IgD-negative memory B cell (primary cell): ENCODE measurements at regions not wholly inside any gene's neighbourhood (a gene's known extent, or its start where the extent isn't known, plus 50 kb on each side); places are given as distances from the start of the nearest gene placed in this dataset.

Experiments used
- H3K27ac Mint-ChIP-seq, 3 donors: one replicate each; pipeline ENCODE4 v1.8.0; 2020 to 2022; ENCODE audit warnings: mild to moderate bottlenecking in 3 of 3, mixed read lengths in 3 of 3, moderate library complexity in 1 of 3
- H3K27me3 Mint-ChIP-seq: one replicate; pipeline ENCODE4 v1.8.0; 2021; ENCODE audit warnings: mixed read lengths
- H3K36me3 Mint-ChIP-seq: one replicate; pipeline ENCODE4 v1.8.0; 2020; ENCODE audit warnings: mild to moderate bottlenecking, mixed read lengths
- H3K4me1 Mint-ChIP-seq, 3 donors: one replicate each; pipeline ENCODE4 v1.8.0; 2020 to 2022; ENCODE audit warnings: mixed read lengths in 3 of 3, mild to moderate bottlenecking in 1 of 3
- H3K4me3 Mint-ChIP-seq, 4 donors: one replicate each; pipeline ENCODE4 v1.8.0; 2020 to 2022; ENCODE audit warnings: mild to moderate bottlenecking in 4 of 4, mixed read lengths in 4 of 4, moderate library complexity in 3 of 4
- H3K9me3 Mint-ChIP-seq, 3 donors: one replicate each; pipeline ENCODE4 v1.8.0; 2020 to 2021; ENCODE audit warnings: mixed read lengths in 3 of 3, mild to moderate bottlenecking in 1 of 3

- Mint-ChIP-seq H3K27me3 (peaks cover 5% of the 10 kb centered on the region), H3K27ac (no peak overlapping the region), H3K36me3 (no peaks in the 10 kb centered on the region), H3K4me3 (no peak overlapping the region), H3K9me3 (no peaks in the 10 kb centered on the region), H3K4me1 (no peaks in the 10 kb centered on the region)
Observed at GRCh38 chr10:4775808-4776207, 50.2 kb upstream of the AKR1E2 start.

- H3K36me3 Mint-ChIP-seq, result no peaks in the 10 kb centered on the region
- H3K4me3 Mint-ChIP-seq, result no peak overlapping the region
- no peaks in the 10 kb centered on the region for H3K9me3 Mint-ChIP-seq
Observed at GRCh38 chr10:4772202-4772570, 53.8 kb upstream of the AKR1E2 start.

GRCh38 chr10:4771554-4772201, 54.3 kb upstream of the AKR1E2 start:
- Mint-ChIP-seq H3K27me3 (peaks cover 5% of the 10 kb centered on the region), H3K4me1 (no peaks in the 10 kb centered on the region), H3K4me3 (no peak overlapping the region), H3K9me3 (no peaks in the 10 kb centered on the region), H3K36me3 (no peaks in the 10 kb centered on the region), H3K27ac (no peak overlapping the region)

More at GRCh38 chr10:4772202-4772570, 53.8 kb upstream of the AKR1E2 start:
- peaks cover 5% of the 10 kb centered on the region for H3K27me3 Mint-ChIP-seq
- no peaks in the 10 kb centered on the region for H3K4me1 Mint-ChIP-seq
- no peak overlapping the region for H3K27ac Mint-ChIP-seq

- Mint-ChIP-seq H3K9me3 (no peaks in the 10 kb centered on the region), H3K4me3 (no peak overlapping the region), H3K27ac (no peak overlapping the region), H3K27me3 (peaks cover 5% of the 10 kb centered on the region), H3K36me3 (no peaks in the 10 kb centered on the region), H3K4me1 (no peaks in the 10 kb centered on the region)
Observed at GRCh38 chr10:4770801-4771553, 55.0 kb upstream of the AKR1E2 start.

- Mint-ChIP-seq H3K4me1 (no peaks in the 10 kb centered on the region), H3K36me3 (no peaks in the 10 kb centered on the region), H3K4me3 (no peak overlapping the region)
Observed at GRCh38 chr10:4768416-4768815, 57.6 kb upstream of the AKR1E2 start.

GRCh38 chr10:4767033-4767814, 58.8 kb upstream of the AKR1E2 start:
- H3K27me3 Mint-ChIP-seq, result peaks cover 8% of the 10 kb centered on the region
- H3K27ac Mint-ChIP-seq, result no peak overlapping the region
- H3K9me3 Mint-ChIP-seq, result no peaks in the 10 kb centered on the region
- H3K4me3 Mint-ChIP-seq, result no peak overlapping the region
- H3K4me1 Mint-ChIP-seq, result no peaks in the 10 kb centered on the region
- no peaks in the 10 kb centered on the region for H3K36me3 Mint-ChIP-seq

More at GRCh38 chr10:4768416-4768815, 57.6 kb upstream of the AKR1E2 start:
- Mint-ChIP-seq H3K9me3 (no peaks in the 10 kb centered on the region), H3K27ac (no peak overlapping the region), H3K27me3 (peaks cover 8% of the 10 kb centered on the region)

- no peaks in the 10 kb centered on the region for H3K9me3 Mint-ChIP-seq
- no peaks in the 10 kb centered on the region for H3K4me1 Mint-ChIP-seq
- H3K27ac Mint-ChIP-seq, result no peak overlapping the region
- H3K4me3 Mint-ChIP-seq, result no peak overlapping the region
- H3K36me3 Mint-ChIP-seq, result no peaks in the 10 kb centered on the region
- H3K27me3 Mint-ChIP-seq, result peaks cover 3% of the 10 kb centered on the region
Observed at GRCh38 chr10:4766454-4766853, 59.6 kb upstream of the AKR1E2 start.

GRCh38 chr10:4765428-4765827, 60.6 kb upstream of the AKR1E2 start:
- Mint-ChIP-seq H3K27ac (no peak overlapping the region), H3K27me3 (peaks cover 3% of the 10 kb centered on the region), H3K9me3 (no peaks in the 10 kb centered on the region), H3K4me1 (no peaks in the 10 kb centered on the region), H3K36me3 (no peaks in the 10 kb centered on the region), H3K4me3 (no peak overlapping the region)

GRCh38 chr10:4763960-4764428, 62.0 kb upstream of the AKR1E2 start:
- Mint-ChIP-seq H3K4me1 (no peaks in the 10 kb centered on the region), H3K9me3 (no peaks in the 10 kb centered on the region), H3K27ac (no peak overlapping the region), H3K27me3 (peaks cover 5% of the 10 kb centered on the region), H3K4me3 (no peak overlapping the region), H3K36me3 (no peaks in the 10 kb centered on the region)

GRCh38 chr10:4763513-4763912, 62.5 kb upstream of the AKR1E2 start:
- Mint-ChIP-seq H3K4me3 (peak overlapping the region in 1 of 4 donors; percentile 2), H3K36me3 (no peaks in the 10 kb centered on the region), H3K27me3 (peaks cover 5% of the 10 kb centered on the region), H3K9me3 (no peaks in the 10 kb centered on the region), H3K4me1 (no peaks in the 10 kb centered on the region), H3K27ac (no peak overlapping the region)

- Mint-ChIP-seq H3K36me3 (no peaks in the 10 kb centered on the region), H3K27ac (no peak overlapping the region), H3K9me3 (no peaks in the 10 kb centered on the region), H3K27me3 (peaks cover 3% of the 10 kb centered on the region), H3K4me3 (no peak overlapping the region), H3K4me1 (no peaks in the 10 kb centered on the region)
Observed at GRCh38 chr10:4758256-4758655, 67.8 kb upstream of the AKR1E2 start.

- Mint-ChIP-seq H3K36me3 (no peaks in the 10 kb centered on the region), H3K27me3 (peaks cover 5% of the 10 kb centered on the region), H3K27ac (no peak overlapping the region), H3K4me3 (no peak overlapping the region), H3K9me3 (no peaks in the 10 kb centered on the region), H3K4me1 (no peaks in the 10 kb centered on the region)
Observed at GRCh38 chr10:4755286-4755989, 70.6 kb upstream of the AKR1E2 start.

- H3K27ac Mint-ChIP-seq, result no peak overlapping the region
- peaks cover 9% of the 10 kb centered on the region for H3K27me3 Mint-ChIP-seq
- no peak overlapping the region for H3K4me3 Mint-ChIP-seq
- H3K9me3 Mint-ChIP-seq, result no peaks in the 10 kb centered on the region
- no peaks in the 10 kb centered on the region for H3K36me3 Mint-ChIP-seq
- H3K4me1 Mint-ChIP-seq, result no peaks in the 10 kb centered on the region
Observed at GRCh38 chr10:4754143-4754542, 71.9 kb upstream of the AKR1E2 start.

GRCh38 chr10:4751211-4751610, 74.8 kb upstream of the AKR1E2 start:
- Mint-ChIP-seq H3K27me3 (peaks cover 15% of the 10 kb centered on the region), H3K4me1 (no peaks in the 10 kb centered on the region), H3K36me3 (no peaks in the 10 kb centered on the region), H3K9me3 (peaks cover 0 to 2% (median 0%) of the 10 kb centered on the region in 3 donors), H3K4me3 (no peak overlapping the region), H3K27ac (no peak overlapping the region)

GRCh38 chr10:4749271-4749574, 76.8 kb upstream of the AKR1E2 start:
- no peaks in the 10 kb centered on the region for H3K36me3 Mint-ChIP-seq
- no peak overlapping the region for H3K4me3 Mint-ChIP-seq
- no peaks in the 10 kb centered on the region for H3K4me1 Mint-ChIP-seq
- H3K9me3 Mint-ChIP-seq, result peaks cover 0 to 2% (median 0%) of the 10 kb centered on the region in 3 donors
- H3K27me3 Mint-ChIP-seq, result peaks cover 15% of the 10 kb centered on the region
- H3K27ac Mint-ChIP-seq, result no peak overlapping the region
